ENCODE measurements at regions not wholly inside any gene's neighbourhood (a gene's known extent, or its start where the extent isn't known, plus 50 kb on each side); places are given as distances from the start of the nearest gene placed in this dataset.

GRCh38 chr15:89406940-89407607 lies 72.5 kb upstream of the POLG start:
- Histone ChIP-seq H3K9ac (ENCODE audit: low read depth, low read length) (no peak overlapping the region), H3K4me3 (ENCODE audit: low read length) (no peak overlapping the region), H3K36me3 (ENCODE audit: insufficient read depth, low read length) (no peaks in the 10 kb centered on the region), H3K9me3 (replicated peaks; ENCODE audit: low read length) (no peaks in the 10 kb centered on the region), H3K4me2 (ENCODE audit: low read length) (peak overlapping the region; percentile 74), H3K27me3 (ENCODE audit: control insufficient read depth, insufficient read depth, low read length) (peaks cover 99% of the 10 kb centered on the region), H3K4me1 (ENCODE audit: control insufficient read depth, insufficient read depth, low read length) (peaks cover 15% of the 10 kb centered on the region)

GRCh38 chr15:89406218-89406939 lies 71.8 kb upstream of the POLG start:
- Histone ChIP-seq H3K27me3 (ENCODE audit: control insufficient read depth, insufficient read depth, low read length) (peaks cover 99% of the 10 kb centered on the region), H3K4me1 (ENCODE audit: control insufficient read depth, insufficient read depth, low read length) (peaks cover 15% of the 10 kb centered on the region), H3K9ac (ENCODE audit: low read depth, low read length) (no peak overlapping the region), H3K4me3 (ENCODE audit: low read length) (peak overlapping the region; percentile 56), H3K36me3 (ENCODE audit: insufficient read depth, low read length) (no peaks in the 10 kb centered on the region), H3K9me3 (replicated peaks; ENCODE audit: low read length) (no peaks in the 10 kb centered on the region), H3K4me2 (ENCODE audit: low read length) (peak overlapping the region; percentile 74)

GRCh38 chr15:89405494-89405893 lies 70.9 kb upstream of the POLG start:
- Histone ChIP-seq H3K9ac (ENCODE audit: low read depth, low read length) (no peak overlapping the region), H3K36me3 (ENCODE audit: insufficient read depth, low read length) (no peaks in the 10 kb centered on the region), H3K4me3 (ENCODE audit: low read length) (no peak overlapping the region), H3K9me3 (replicated peaks; ENCODE audit: low read length) (no peaks in the 10 kb centered on the region), H3K4me1 (ENCODE audit: control insufficient read depth, insufficient read depth, low read length) (peaks cover 15% of the 10 kb centered on the region), H3K4me2 (ENCODE audit: low read length) (no peak overlapping the region), H3K27me3 (ENCODE audit: control insufficient read depth, insufficient read depth, low read length) (peaks cover 100% of the 10 kb centered on the region)

- Histone ChIP-seq H3K9ac (ENCODE audit: low read depth, low read length) (no peak overlapping the region), H3K4me3 (ENCODE audit: low read length) (no peak overlapping the region), H3K36me3 (ENCODE audit: insufficient read depth, low read length) (no peaks in the 10 kb centered on the region), H3K27me3 (ENCODE audit: control insufficient read depth, insufficient read depth, low read length) (peaks cover 97% of the 10 kb centered on the region), H3K9me3 (replicated peaks; ENCODE audit: low read length) (no peaks in the 10 kb centered on the region), H3K4me1 (ENCODE audit: control insufficient read depth, insufficient read depth, low read length) (peaks cover 19% of the 10 kb centered on the region), H3K4me2 (ENCODE audit: low read length) (no peak overlapping the region)
Measured at GRCh38 chr15:89404023-89404422, 69.4 kb upstream of the POLG start.

GRCh38 chr15:89402518-89402805 lies 67.8 kb upstream of the POLG start:
- peak overlapping the region; percentile 67 for H3K4me2 ChIP-seq (ENCODE audit: low read length)

GRCh38 chr15:89401631-89402517 lies 67.2 kb upstream of the POLG start:
- Histone ChIP-seq H3K9me3 (replicated peaks; ENCODE audit: low read length) (no peaks in the 10 kb centered on the region), H3K4me3 (ENCODE audit: low read length) (peak overlapping the region; percentile 55), H3K36me3 (ENCODE audit: insufficient read depth, low read length) (no peaks in the 10 kb centered on the region), H3K9ac (ENCODE audit: low read depth, low read length) (no peak overlapping the region), H3K4me2 (ENCODE audit: low read length) (peak overlapping the region; percentile 67), H3K4me1 (ENCODE audit: control insufficient read depth, insufficient read depth, low read length) (peaks cover 15% of the 10 kb centered on the region), H3K27me3 (ENCODE audit: control insufficient read depth, insufficient read depth, low read length) (peaks cover 97% of the 10 kb centered on the region)

More at GRCh38 chr15:89402518-89402805, 67.8 kb upstream of the POLG start:
- Histone ChIP-seq H3K27me3 (ENCODE audit: control insufficient read depth, insufficient read depth, low read length) (peaks cover 97% of the 10 kb centered on the region), H3K9me3 (replicated peaks; ENCODE audit: low read length) (no peaks in the 10 kb centered on the region), H3K36me3 (ENCODE audit: insufficient read depth, low read length) (no peaks in the 10 kb centered on the region), H3K9ac (ENCODE audit: low read depth, low read length) (no peak overlapping the region), H3K4me3 (ENCODE audit: low read length) (no peak overlapping the region), H3K4me1 (ENCODE audit: control insufficient read depth, insufficient read depth, low read length) (peaks cover 19% of the 10 kb centered on the region)

- Histone ChIP-seq H3K4me2 (ENCODE audit: low read length) (no peak overlapping the region), H3K36me3 (ENCODE audit: insufficient read depth, low read length) (no peaks in the 10 kb centered on the region), H3K9me3 (replicated peaks; ENCODE audit: low read length) (no peaks in the 10 kb centered on the region), H3K4me1 (ENCODE audit: control insufficient read depth, insufficient read depth, low read length) (peaks cover 8% of the 10 kb centered on the region), H3K27me3 (ENCODE audit: control insufficient read depth, insufficient read depth, low read length) (peaks cover 96% of the 10 kb centered on the region), H3K4me3 (ENCODE audit: low read length) (no peak overlapping the region), H3K9ac (ENCODE audit: low read depth, low read length) (no peak overlapping the region)
Measured at GRCh38 chr15:89400782-89401545, 66.3 kb upstream of the POLG start.

GRCh38 chr15:89400116-89400781 lies 65.6 kb upstream of the POLG start:
- no peak overlapping the region for H3K9ac ChIP-seq (ENCODE audit: low read depth, low read length)
- H3K4me3 ChIP-seq (ENCODE audit: low read length) = no peak overlapping the region
- no peaks in the 10 kb centered on the region for H3K36me3 ChIP-seq (ENCODE audit: insufficient read depth, low read length)
- H3K4me1 ChIP-seq (ENCODE audit: control insufficient read depth, insufficient read depth, low read length) = peaks cover 8% of the 10 kb centered on the region
- no peak overlapping the region for H3K4me2 ChIP-seq (ENCODE audit: low read length)
- H3K9me3 ChIP-seq (replicated peaks; ENCODE audit: low read length) = no peaks in the 10 kb centered on the region
- peaks cover 96% of the 10 kb centered on the region for H3K27me3 ChIP-seq (ENCODE audit: control insufficient read depth, insufficient read depth, low read length)

- Histone ChIP-seq H3K9ac (ENCODE audit: low read depth, low read length) (no peak overlapping the region), H3K4me2 (ENCODE audit: low read length) (peak overlapping the region; percentile 77), H3K36me3 (ENCODE audit: insufficient read depth, low read length) (no peaks in the 10 kb centered on the region), H3K4me1 (ENCODE audit: control insufficient read depth, insufficient read depth, low read length) (peaks cover 8% of the 10 kb centered on the region), H3K4me3 (ENCODE audit: low read length) (peak overlapping the region; percentile 57), H3K9me3 (replicated peaks; ENCODE audit: low read length) (no peaks in the 10 kb centered on the region), H3K27me3 (ENCODE audit: control insufficient read depth, insufficient read depth, low read length) (peaks cover 95% of the 10 kb centered on the region)
Measured at GRCh38 chr15:89399238-89400115, 64.9 kb upstream of the POLG start.

- H3K4me2 ChIP-seq (ENCODE audit: low read length) = no peak overlapping the region
Measured at GRCh38 chr15:89398896-89399237, 64.2 kb upstream of the POLG start.

More at GRCh38 chr15:89398896-89399237, 64.2 kb upstream of the POLG start:
- H3K9ac ChIP-seq (ENCODE audit: low read depth, low read length) = no peak overlapping the region
- no peak overlapping the region for H3K4me3 ChIP-seq (ENCODE audit: low read length)
- H3K36me3 ChIP-seq (ENCODE audit: insufficient read depth, low read length) = no peaks in the 10 kb centered on the region
- H3K9me3 ChIP-seq (replicated peaks; ENCODE audit: low read length) = no peaks in the 10 kb centered on the region
- peaks cover 95% of the 10 kb centered on the region for H3K27me3 ChIP-seq (ENCODE audit: control insufficient read depth, insufficient read depth, low read length)
- peaks cover 8% of the 10 kb centered on the region for H3K4me1 ChIP-seq (ENCODE audit: control insufficient read depth, insufficient read depth, low read length)
